HG03135 (cell line): ENCODE measurements at regions not wholly inside any gene's neighbourhood (a gene's known extent, or its start where the extent isn't known, plus 50 kb on each side); places are given as distances from the start of the nearest gene placed in this dataset.
"Not testable (repeated sequence)": the region's sequence is repeated elsewhere in the genome, so short reads cannot be mapped to it uniquely, and the experiment has no call there.

Experiments
- ATAC-seq: cut with Tn5 transposase; IDR thresholded peaks from one replicate; pipeline ENCODE4 v1.9.1; 2021; ENCODE audit warnings: mild to moderate bottlenecking, moderate library complexity; ENCODE audit not compliant: unreplicated experiment

- no peak for ATAC-seq
These were observed 177.6 kb downstream of the STK31 start for GRCh38 chr7:23887660-23888059.

GRCh38 chr7:23888958-23889357 lies 178.9 kb downstream of the STK31 start:
- ATAC-seq, result no peak

- no peak for ATAC-seq
These were observed 179.5 kb downstream of the STK31 start for GRCh38 chr7:23889566-23889965.

GRCh38 chr7:23892019-23892418 lies 182.0 kb downstream of the STK31 start:
- no peak for ATAC-seq

GRCh38 chr7:23893176-23893941 lies 183.3 kb downstream of the STK31 start:
- no peak for ATAC-seq

- no peak for ATAC-seq
These were observed 184.2 kb downstream of the STK31 start for GRCh38 chr7:23893942-23894891.

- ATAC-seq, result no peak
These were observed 185.0 kb downstream of the STK31 start for GRCh38 chr7:23894892-23895569.

GRCh38 chr7:23895666-23896096 lies 185.7 kb downstream of the STK31 start:
- ATAC-seq, result no peak

- ATAC-seq, result no peak
These were observed 188.6 kb downstream of the STK31 start for GRCh38 chr7:23898619-23899018.

GRCh38 chr7:23904901-23905300 lies 194.9 kb downstream of the STK31 start:
- ATAC-seq, result not testable (repeated sequence)

- no peak for ATAC-seq
These were observed 197.0 kb downstream of the STK31 start for GRCh38 chr7:23907012-23907411.

GRCh38 chr7:23909426-23909825 lies 199.4 kb downstream of the STK31 start:
- ATAC-seq, result no peak

GRCh38 chr7:23912065-23912464 lies 202.0 kb downstream of the STK31 start:
- ATAC-seq, result no peak

GRCh38 chr7:23913016-23913415 lies 203.0 kb downstream of the STK31 start:
- no peak for ATAC-seq

GRCh38 chr7:23915236-23915635 lies 205.2 kb downstream of the STK31 start:
- ATAC-seq, result no peak

- ATAC-seq, result no peak
These were observed 208.3 kb downstream of the STK31 start for GRCh38 chr7:23918286-23918685.

- ATAC-seq, result no peak
These were observed 208.8 kb downstream of the STK31 start for GRCh38 chr7:23918856-23919255.

GRCh38 chr7:23925088-23925487 lies 215.1 kb downstream of the STK31 start:
- ATAC-seq, result no peak

- no peak for ATAC-seq
These were observed 217.8 kb downstream of the STK31 start for GRCh38 chr7:23927709-23928417.

- ATAC-seq, result no peak
These were observed 218.4 kb downstream of the STK31 start for GRCh38 chr7:23928418-23928775.

- no peak for ATAC-seq
These were observed 220.3 kb downstream of the STK31 start for GRCh38 chr7:23930312-23930711.
